Sigmoid colon (tissue), 4 donors: ENCODE measurements at regions not wholly inside any gene's neighbourhood (a gene's known extent, or its start where the extent isn't known, plus 50 kb on each side); places are given as distances from the start of the nearest gene placed in this dataset.

Source experiments
- EP300 ChIP-seq, 4 donors: sonication (generic); formaldehyde crosslinking; IDR thresholded peaks; one replicate each; pipeline ENCODE4 v1.6.1; 2017; ENCODE audit warnings: antibody characterized with exemption in 4 of 4
- POLR2A ChIP-seq, 2 donors: fragments of 450-650 bp; IDR thresholded peaks; one replicate each; pipeline ENCODE4 v1.6.1; 2016; ENCODE audit warnings: antibody characterized with exemption in 2 of 2, mild to moderate bottlenecking in 2 of 2, moderate library complexity in 2 of 2
- POLR2AphosphoS5 ChIP-seq, 4 donors: sonication (generic); formaldehyde crosslinking; IDR thresholded peaks; one replicate each; pipeline ENCODE4 v1.6.1; 2017; ENCODE audit warnings: antibody characterized with exemption in 4 of 4
- TF ChIP-seq, protein P1 (sequence below), 4 experiments: fragments of 450-650 bp in 3 of 4; fragments of 200-600 bp in 1 of 4; IDR thresholded peaks; one replicate each; pipeline ENCODE4 v1.5.1; 2016 to 2019; ENCODE audit warnings: antibody characterized with exemption in 4 of 4, mild to moderate bottlenecking in 3 of 4, moderate library complexity in 2 of 4

DNA sequence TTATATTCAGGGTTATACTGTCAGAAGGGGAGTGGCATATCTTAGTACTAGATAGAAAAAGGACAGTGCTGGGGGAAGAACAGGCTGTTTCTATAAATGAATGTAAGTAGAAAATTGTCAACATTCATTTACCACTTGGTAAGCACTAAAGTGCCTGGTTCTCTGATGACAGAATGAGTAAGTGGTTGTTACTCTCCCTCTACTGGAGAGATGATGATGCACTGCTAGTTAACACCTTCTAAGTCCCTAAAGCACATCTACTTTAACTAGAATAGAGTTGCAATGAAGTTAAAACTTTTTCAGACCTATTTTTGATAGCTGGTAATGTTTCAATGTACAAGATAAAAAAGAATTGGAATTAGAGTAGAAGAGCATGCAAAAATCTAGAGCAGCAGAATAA lies 214.5 kb downstream of the KLHL4 start:
- TF ChIP-seq POLR2A (IDR thresholded peaks at IDR 0.05) = no peak
- TF ChIP-seq, protein P1, sequence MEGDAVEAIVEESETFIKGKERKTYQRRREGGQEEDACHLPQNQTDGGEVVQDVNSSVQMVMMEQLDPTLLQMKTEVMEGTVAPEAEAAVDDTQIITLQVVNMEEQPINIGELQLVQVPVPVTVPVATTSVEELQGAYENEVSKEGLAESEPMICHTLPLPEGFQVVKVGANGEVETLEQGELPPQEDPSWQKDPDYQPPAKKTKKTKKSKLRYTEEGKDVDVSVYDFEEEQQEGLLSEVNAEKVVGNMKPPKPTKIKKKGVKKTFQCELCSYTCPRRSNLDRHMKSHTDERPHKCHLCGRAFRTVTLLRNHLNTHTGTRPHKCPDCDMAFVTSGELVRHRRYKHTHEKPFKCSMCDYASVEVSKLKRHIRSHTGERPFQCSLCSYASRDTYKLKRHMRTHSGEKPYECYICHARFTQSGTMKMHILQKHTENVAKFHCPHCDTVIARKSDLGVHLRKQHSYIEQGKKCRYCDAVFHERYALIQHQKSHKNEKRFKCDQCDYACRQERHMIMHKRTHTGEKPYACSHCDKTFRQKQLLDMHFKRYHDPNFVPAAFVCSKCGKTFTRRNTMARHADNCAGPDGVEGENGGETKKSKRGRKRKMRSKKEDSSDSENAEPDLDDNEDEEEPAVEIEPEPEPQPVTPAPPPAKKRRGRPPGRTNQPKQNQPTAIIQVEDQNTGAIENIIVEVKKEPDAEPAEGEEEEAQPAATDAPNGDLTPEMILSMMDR (IDR thresholded peaks at IDR 0.05) = no peak
- no peak for TF ChIP-seq EP300 (IDR thresholded peaks at IDR 0.05)
- TF ChIP-seq POLR2AphosphoS5 (IDR thresholded peaks at IDR 0.05) = no peak
